Endothelial cell of umbilical vein (primary cell): ENCODE measurements at regions not wholly inside any gene's neighbourhood (a gene's known extent, or its start where the extent isn't known, plus 50 kb on each side); places are given as distances from the start of the nearest gene placed in this dataset.

ENCODE experiments used
- CTCF ChIP-seq, 2 donors: IDR thresholded peaks; 1 replicate in 1 of 2; 2 replicates in 1 of 2; pipeline ENCODE4 v1.5.1; 2011; ENCODE audit warnings: low read length in 2 of 2, mild to moderate bottlenecking in 2 of 2, moderate library complexity in 2 of 2, control low read depth in 1 of 2, inconsistent platforms in 1 of 2, low read depth in 1 of 2; ENCODE audit not compliant: insufficient read depth in 1 of 2; ENCODE audit errors: extremely low read depth in 1 of 2
- POLR2A ChIP-seq: IDR thresholded peaks from 2 replicates; pipeline ENCODE4 v1.6.1; 2012; ENCODE audit warnings: low read depth, mild to moderate bottlenecking, control low read depth, low read length
- POLR2AphosphoS5 ChIP-seq: IDR thresholded peaks from 2 replicates; pipeline ENCODE4 v1.6.1; 2012; ENCODE audit warnings: low read depth, mild to moderate bottlenecking, control low read depth, low read length, moderate library complexity; ENCODE audit not compliant: insufficient read depth

- TF ChIP-seq POLR2A (no peak), CTCF (IDR thresholded peaks at IDR 0.05; ENCODE audit: extremely low read depth in 1 of 2, insufficient read depth in 1 of 2, low read depth in 1 of 2, low read length in 2 of 2) (no peak), POLR2AphosphoS5 (no peak)
Measured at GRCh38 chr9:90523958-90524357, 118.7 kb downstream of the DIRAS2 start.
